HG02678 (cell line): ENCODE measurements at regions not wholly inside any gene's neighbourhood (a gene's known extent, or its start where the extent isn't known, plus 50 kb on each side); places are given as distances from the start of the nearest gene placed in this dataset.

Source experiments
- ATAC-seq: cut with Tn5 transposase; IDR thresholded peaks from one replicate; pipeline ENCODE4 v1.9.1; 2021; ENCODE audit warnings: mild to moderate bottlenecking, moderate library complexity; ENCODE audit not compliant: unreplicated experiment

DNA sequence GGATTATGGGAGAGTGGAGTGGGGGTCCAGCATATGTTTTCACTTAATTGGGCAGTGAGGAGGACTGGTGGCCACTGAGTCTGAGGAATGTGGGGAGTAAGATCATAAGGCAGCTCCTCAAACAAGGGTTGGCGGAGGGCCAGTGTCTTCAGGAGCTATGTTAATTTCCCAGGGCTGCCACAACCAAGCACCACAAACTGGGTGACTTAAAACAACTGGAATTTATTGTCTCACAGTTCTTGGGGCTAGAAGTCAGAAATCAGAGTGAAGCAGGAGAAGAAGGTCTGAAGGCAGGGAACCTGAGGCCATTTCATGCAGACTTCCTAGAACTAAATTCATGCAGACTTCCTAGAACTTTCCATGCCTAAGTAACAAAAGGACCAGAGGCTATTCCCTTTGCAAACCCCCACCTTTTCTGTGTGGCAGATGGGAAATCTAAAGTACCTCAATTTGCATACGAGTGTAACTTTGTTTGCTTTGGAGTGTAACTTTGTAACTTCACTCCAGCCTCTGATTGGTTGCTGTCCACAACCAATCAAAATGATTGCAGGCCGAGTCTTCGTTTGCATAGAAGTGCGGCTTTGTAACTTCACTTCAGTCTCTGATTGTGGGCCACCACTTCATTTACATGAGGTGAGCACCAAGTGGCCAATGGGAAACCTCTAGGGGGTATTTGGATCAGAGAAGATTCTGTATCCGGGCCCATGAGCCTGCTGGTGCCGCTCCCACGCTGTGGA, 50.5 kb upstream of the ZBED5 start:
- no peak for ATAC-seq
